ENCODE measurements at regions not wholly inside any gene's neighbourhood (a gene's known extent, or its start where the extent isn't known, plus 50 kb on each side); places are given as distances from the start of the nearest gene placed in this dataset.

GRCh38 chr5:133829786-133830185 lies 138.6 kb downstream of the C5orf15 start:
- no peak for DNase-seq (ENCODE audit: low read depth)

- DNase-seq (ENCODE audit: low read depth), result no peak
These were observed 139.7 kb downstream of the C5orf15 start for GRCh38 chr5:133828722-133829121.

GRCh38 chr5:133827830-133828229 lies 140.6 kb downstream of the C5orf15 start:
- no peak for DNase-seq (ENCODE audit: low read depth)

GRCh38 chr5:133827011-133827410 lies 141.4 kb downstream of the C5orf15 start:
- no peak for DNase-seq (ENCODE audit: low read depth)

GRCh38 chr5:133825631-133826289 lies 142.7 kb downstream of the C5orf15 start:
- DNase-seq (ENCODE audit: low read depth), result no peak

DNA sequence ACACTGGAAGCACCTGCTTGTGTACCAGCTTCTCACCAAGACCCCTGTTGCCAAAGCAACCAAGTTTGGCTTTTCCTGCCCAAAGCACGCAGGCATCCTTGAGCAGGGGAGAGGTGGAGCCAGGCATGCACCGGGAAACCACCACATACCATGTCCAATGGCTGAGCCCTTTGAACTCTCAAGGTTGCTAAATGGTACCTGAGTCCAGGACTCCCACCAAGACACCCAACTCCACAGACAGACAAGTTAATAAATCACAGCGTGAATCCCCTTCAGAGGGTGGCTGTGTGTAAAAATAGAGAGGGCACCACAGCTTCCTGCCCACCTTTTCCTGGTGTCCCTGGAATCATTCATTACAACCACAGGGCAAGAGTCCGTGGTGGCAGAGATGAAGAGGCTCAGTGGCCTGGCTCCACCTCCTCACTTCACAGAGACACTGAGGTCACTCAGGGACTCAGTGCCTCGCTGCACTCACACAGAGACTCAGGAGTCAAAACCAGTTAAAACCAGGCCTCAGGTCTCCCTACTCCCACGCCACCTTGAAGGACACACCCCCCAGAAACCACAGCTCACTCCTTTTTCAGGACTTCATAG lies 143.7 kb downstream of the C5orf15 start:
- no peak for DNase-seq (ENCODE audit: low read depth)

DNA sequence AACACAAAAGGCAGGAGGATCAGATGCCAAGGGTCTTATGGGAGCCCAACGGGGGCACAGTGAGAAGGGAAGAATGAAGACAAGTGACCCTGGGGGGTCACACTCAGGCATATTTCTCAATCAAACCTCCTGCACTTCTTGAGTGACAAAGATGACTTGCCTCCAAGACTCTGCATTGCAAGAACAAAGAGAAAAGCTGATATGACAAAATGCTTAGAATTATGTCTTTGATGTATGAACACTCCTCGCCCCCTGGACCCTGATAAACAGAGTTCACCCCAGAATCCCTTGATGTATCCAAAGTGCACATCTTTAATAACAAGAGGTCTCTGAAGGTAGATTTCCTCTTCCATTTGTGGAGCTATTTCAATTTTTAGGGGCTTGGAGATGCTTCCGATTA lies 146.5 kb downstream of the C5orf15 start:
- no peak for DNase-seq (ENCODE audit: low read depth)

- no peak for DNase-seq (ENCODE audit: low read depth)
These were observed 147.1 kb downstream of the C5orf15 start for GRCh38 chr5:133821311-133821741.

DNA sequence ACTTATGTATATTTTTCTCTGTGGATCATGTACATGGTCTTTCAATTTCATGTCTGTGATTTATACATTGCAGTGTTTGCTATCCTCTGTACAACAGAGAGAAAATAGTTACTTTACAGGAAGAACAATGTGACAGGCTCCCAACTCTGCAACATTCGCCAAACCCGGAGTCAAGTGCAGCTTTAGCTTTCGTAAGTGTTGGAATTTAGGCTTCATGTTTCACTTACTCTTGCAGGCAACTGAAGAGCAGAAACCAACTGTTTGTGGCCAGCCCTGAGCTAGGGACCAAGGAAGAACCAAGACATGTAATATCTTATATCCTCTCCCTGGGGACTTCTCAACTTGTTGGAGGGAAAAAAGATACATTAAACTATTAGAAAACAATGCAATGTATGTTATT lies 147.9 kb downstream of the C5orf15 start:
- no peak for DNase-seq (ENCODE audit: low read depth)

- no peak for DNase-seq (ENCODE audit: low read depth)
These were observed 148.4 kb downstream of the C5orf15 start for GRCh38 chr5:133819977-133820471.

DNA sequence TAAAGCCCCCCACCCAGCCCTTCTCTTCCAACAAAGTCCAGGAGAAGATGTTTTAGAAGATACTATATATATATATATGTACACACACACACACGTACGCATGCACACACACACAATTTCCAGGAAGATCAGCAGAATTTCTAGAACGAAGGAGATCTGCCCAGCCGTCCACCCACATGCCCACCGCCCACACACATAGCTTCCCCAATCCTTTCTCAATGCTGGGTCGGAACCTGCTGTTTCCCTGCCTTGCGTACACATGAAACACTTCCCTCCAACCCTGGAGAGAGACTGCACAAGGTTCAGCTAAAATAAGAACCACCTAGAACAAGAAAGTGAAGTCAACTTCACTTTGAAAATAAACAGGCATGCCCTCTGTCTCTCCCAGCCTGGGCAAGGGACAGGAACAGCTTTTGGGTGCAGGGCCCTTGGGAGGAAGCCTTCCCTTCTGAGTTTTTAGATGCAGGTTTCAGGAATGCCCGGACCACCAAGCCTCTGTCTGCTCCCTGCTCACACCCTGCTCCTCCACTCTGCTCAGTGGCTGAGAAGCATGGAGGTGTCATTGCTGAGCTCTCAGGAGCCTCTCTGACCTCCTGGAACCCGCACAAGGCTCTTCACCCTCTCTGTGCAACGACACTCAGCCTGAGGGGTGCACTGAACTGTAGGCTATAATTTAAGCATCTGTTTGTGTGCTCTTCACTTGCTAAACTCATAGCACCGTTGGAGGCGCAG lies 149.4 kb downstream of the C5orf15 start:
- no peak for DNase-seq (ENCODE audit: low read depth)

DNA sequence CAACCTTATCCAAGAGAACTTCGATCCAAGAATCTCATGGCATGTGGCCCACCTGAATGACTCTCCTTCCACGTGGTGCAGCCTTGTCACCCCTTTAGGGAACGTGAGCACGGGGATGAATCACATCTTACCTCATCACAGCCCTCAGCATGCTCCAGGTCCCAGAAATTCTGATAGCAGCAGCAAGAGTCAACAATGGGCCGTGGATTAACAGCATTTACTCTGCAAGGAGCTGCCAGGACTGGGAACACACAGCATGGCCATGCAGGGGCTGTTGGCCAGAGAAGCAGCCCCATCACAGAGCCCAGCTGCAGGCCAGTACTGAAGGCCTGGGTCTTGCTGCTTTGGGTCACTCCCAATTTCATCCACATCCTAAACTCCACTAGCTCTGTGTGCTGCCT lies 150.4 kb downstream of the C5orf15 start:
- DNase-seq (ENCODE audit: low read depth), result no peak

- DNase-seq (ENCODE audit: low read depth), result no peak
These were observed 151.0 kb downstream of the C5orf15 start for GRCh38 chr5:133817456-133817855.

DNA sequence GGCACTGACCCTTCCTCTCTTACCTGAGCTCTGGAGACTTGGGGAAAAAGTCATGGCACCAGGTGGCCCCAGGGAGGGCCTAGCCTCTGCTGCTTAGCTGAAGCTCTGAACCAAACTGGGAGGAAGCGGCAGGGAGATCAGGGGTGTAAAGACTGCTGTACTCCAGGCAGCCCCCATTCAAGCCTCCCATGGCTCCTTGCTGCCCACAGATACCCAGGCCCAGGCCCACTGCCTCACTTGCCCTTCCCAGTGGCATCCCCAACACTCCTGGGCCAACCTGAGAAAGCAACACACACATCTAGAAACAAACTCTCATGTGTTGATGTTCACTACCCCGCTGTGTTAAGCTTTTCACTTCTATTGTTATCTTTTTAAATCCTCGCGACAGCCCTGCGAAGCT lies 151.6 kb downstream of the C5orf15 start:
- DNase-seq (ENCODE audit: low read depth), result no peak

DNA sequence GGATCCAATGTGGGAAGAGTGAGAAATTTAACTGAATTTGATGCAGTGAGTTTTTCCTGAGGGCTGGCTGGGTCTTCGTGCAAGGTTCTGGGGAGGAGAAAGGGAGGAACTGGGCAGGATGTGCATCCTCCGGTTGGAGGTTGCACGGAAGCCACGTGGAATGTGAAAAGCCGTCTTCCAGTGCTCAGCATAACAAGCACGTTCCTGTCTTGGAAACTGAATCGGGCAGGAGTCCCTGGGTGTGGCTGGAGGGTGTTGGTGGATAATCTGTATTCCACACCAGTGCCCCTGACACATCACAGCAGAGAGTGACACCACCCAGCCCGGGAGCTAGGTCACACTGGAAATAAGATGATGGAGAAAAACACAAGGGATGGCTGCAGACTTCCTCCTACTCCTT lies 154.3 kb downstream of the C5orf15 start:
- DNase-seq (ENCODE audit: low read depth), result no peak

DNA sequence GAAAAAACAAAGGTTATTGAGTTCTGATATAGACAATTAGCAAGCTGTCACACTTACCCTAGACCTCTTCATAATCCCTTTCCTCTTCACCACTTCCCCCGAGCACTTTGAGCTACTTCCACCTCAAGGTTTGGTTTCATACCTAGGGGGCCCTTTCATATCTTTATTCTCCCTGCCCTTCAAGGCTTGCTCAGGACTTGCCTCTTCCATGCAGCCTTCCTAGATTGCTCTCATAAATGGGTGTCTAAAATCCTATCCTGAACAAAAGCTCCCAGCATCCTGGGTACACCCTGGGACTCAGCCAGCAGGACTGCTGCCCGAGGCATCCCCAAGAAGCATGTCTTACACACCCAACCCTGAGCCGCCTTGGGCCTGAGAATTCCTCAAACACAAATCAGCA lies 157.3 kb downstream of the C5orf15 start:
- no peak for DNase-seq (ENCODE audit: low read depth)

DNA sequence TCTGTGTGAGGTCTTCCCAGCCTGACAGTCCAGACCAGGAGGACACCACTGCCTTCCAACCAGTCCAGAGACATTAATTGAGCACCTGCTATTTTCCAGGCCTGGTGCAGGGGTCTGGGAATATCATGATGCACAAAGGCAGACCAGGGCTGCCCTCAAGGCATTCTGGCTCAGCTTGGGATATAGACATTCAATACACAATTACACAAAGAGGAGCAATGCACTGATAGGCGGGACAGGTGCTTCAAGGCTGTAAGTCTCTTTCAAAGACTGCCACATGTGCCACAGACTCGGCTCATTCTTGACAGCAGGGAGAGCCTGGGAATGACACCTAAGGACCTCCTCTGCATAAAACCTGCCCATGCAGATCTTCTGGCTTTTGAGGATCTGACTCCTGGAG lies 158.6 kb downstream of the C5orf15 start:
- DNase-seq (ENCODE audit: low read depth), result no peak

GRCh38 chr5:133807348-133807747 lies 161.1 kb downstream of the C5orf15 start:
- no peak for DNase-seq (ENCODE audit: low read depth)

GRCh38 chr5:133806847-133807246 lies 161.6 kb downstream of the C5orf15 start:
- no peak for DNase-seq (ENCODE audit: low read depth)

GRCh38 chr5:133801955-133802751 lies 166.3 kb downstream of the C5orf15 start:
- DNase-seq (ENCODE audit: low read depth), result no peak

DNA sequence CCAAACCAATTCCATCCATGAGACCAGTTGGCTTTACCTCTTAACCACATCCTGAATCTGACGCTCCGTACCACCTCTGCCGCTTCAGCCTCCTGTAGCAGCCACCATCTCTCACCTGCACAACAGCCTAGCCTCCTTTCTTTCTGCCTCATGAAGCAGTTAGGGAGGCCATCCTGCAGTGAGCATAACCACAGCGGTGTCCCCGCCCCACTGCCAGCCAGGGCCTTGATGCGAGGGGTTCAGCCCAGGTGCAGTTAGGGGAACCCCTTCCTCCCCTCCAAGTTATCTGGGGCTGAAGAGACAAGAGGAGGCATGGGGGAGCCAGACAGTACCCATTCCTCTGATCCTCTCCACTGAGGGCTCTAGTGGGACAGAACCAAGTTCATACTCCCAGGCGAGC lies 167.0 kb downstream of the C5orf15 start:
- DNase-seq (ENCODE audit: low read depth), result no peak

DNA sequence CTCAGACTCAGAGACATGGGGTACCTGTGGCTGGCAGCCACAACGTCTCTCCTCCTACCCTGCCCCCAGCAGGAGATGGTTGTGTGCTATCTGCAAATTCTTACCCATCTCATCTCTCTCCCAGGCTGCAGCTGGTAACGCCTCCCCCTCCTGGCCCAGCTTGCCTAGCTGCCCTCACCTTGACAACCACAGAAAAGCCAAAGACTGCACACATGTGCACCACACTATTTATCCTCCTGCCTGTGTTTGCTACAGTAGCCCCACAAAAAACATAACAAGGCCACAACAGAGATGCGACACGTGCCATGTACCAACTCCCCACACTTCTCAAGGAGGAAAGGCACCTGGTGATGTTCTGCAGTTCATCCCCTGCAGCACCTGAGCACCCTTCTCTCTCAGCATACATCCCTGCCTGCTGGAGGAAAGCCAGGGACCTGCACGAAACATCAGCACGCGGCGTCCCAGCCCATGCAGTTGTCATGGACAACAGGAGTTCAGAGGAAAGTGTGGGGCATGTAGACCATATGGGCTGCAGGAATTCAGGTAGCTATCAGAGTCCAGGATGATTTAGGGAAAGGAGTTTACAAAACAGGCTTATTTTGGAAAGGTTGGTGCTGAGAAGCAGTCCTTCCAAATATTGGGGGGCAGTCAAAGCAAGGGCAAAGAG lies 168.7 kb downstream of the C5orf15 start:
- DNase-seq (ENCODE audit: low read depth), result no peak
